ENCODE measurements at regions not wholly inside any gene's neighbourhood (a gene's known extent, or its start where the extent isn't known, plus 50 kb on each side); places are given as distances from the start of the nearest gene placed in this dataset.

GRCh38 chr10:123354521-123354920 lies 200.3 kb downstream of the BUB3 start:
- WGBS, 2 donors = 76 to 81% methylated on average over 7 of the region's 7 CpGs

GRCh38 chr10:123355748-123356481 lies 201.7 kb downstream of the BUB3 start:
- DNase-seq = no peak
- peaks cover 0 to 5% (median 0%) of the 10 kb centered on the region in 4 donors for H3K4me1 ChIP-seq
- peaks cover 0 to 6% (median 0%) of the 10 kb centered on the region in 3 donors for H3K27me3 ChIP-seq
- H3K36me3 ChIP-seq = no peaks in the 10 kb centered on the region
- no peaks in the 10 kb centered on the region for H3K9me3 ChIP-seq
- H3K27ac ChIP-seq = no peak overlapping the region
- no peak overlapping the region for H3K4me3 ChIP-seq
- intact Hi-C loops (cut with DNase I) = no loop called here
- TF ChIP-seq EP300 (IDR thresholded peaks at IDR 0.05) (no peak), POLR2AphosphoS5 (IDR thresholded peaks at IDR 0.05) (no peak)
- WGBS, 2 donors = 67 to 72% methylated on average over 6 of the region's 6 CpGs

More at GRCh38 chr10:123354521-123354920, 200.3 kb downstream of the BUB3 start:
- peaks cover 0 to 5% (median 0%) of the 10 kb centered on the region in 4 donors for H3K4me1 ChIP-seq
- H3K27ac ChIP-seq = no peak overlapping the region
- H3K9me3 ChIP-seq = no peaks in the 10 kb centered on the region
- no peak overlapping the region for H3K4me3 ChIP-seq
- no peak for DNase-seq
- intact Hi-C loops (cut with DNase I) = no loop called here
- peaks cover 0 to 6% (median 0%) of the 10 kb centered on the region in 3 donors for H3K27me3 ChIP-seq
- H3K36me3 ChIP-seq = no peaks in the 10 kb centered on the region
- TF ChIP-seq POLR2A (IDR thresholded peaks at IDR 0.05) (no peak), EP300 (IDR thresholded peaks at IDR 0.05) (no peak), POLR2AphosphoS5 (IDR thresholded peaks at IDR 0.05) (no peak)
- TF ChIP-seq, protein P1, sequence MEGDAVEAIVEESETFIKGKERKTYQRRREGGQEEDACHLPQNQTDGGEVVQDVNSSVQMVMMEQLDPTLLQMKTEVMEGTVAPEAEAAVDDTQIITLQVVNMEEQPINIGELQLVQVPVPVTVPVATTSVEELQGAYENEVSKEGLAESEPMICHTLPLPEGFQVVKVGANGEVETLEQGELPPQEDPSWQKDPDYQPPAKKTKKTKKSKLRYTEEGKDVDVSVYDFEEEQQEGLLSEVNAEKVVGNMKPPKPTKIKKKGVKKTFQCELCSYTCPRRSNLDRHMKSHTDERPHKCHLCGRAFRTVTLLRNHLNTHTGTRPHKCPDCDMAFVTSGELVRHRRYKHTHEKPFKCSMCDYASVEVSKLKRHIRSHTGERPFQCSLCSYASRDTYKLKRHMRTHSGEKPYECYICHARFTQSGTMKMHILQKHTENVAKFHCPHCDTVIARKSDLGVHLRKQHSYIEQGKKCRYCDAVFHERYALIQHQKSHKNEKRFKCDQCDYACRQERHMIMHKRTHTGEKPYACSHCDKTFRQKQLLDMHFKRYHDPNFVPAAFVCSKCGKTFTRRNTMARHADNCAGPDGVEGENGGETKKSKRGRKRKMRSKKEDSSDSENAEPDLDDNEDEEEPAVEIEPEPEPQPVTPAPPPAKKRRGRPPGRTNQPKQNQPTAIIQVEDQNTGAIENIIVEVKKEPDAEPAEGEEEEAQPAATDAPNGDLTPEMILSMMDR (IDR thresholded peaks at IDR 0.05) = no peak

DNA sequence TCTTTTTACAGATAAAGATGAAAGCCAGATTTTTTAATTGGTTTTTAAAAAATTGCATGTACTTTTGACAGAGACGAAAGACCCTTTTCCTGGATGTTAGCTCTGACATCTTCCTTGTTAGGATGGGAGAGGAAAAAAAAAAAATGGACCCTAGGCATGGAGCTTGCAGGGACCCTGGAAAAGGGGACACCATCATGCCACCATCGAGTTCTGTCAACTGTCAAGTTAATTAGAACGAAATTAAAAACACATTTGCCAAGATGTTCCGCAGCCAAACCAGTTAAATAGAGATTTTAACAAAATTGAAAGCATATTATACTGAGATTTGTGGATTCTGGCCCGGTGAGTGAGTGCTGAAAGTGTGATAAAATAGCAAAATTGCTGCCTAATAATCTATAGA lies 202.6 kb downstream of the BUB3 start:
- Histone ChIP-seq H3K9me3 (no peaks in the 10 kb centered on the region), H3K36me3 (no peaks in the 10 kb centered on the region), H3K27me3 (peaks cover 0 to 6% (median 0%) of the 10 kb centered on the region in 3 donors), H3K27ac (no peak overlapping the region), H3K4me1 (peaks cover 0 to 5% (median 0%) of the 10 kb centered on the region in 4 donors), H3K4me3 (no peak overlapping the region)
- DNase-seq = no peak
- 76 to 87% methylated on average over 5 of the region's 5 CpGs for WGBS, 2 donors
- TF ChIP-seq, protein P1 (IDR thresholded peaks at IDR 0.05) = no peak
- no peak for TF ChIP-seq POLR2AphosphoS5 (IDR thresholded peaks at IDR 0.05)
- no peak for TF ChIP-seq POLR2A (IDR thresholded peaks at IDR 0.05)
- TF ChIP-seq EP300 (IDR thresholded peaks at IDR 0.05) = no peak
- intact Hi-C loops (cut with DNase I) = no loop called here

DNA sequence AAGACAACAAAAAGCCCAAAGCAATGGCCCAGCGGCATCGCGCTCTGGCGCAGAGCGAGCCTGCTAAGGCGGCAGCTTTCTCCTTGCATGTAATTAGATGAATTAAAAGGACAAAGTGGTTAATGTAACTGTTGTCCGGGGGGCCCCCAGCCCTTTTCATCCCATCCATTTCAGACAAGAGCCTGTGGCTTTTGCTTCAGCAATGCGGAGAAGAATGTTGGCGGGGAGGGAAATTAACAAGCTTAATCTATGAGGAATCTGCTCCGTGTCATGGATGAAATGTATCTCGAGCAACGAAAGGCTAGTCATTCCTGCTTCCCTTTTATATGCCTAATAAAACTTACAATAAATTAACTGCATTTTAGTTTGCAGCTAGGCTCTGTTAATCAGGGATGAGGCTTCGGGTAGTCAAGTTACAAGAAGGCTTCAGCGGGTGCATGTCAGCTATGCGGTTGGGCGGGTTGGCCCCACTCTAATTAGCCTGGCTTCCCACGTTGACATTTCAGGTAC lies 203.3 kb downstream of the BUB3 start:
- WGBS, 2 donors = 58 to 63% methylated on average over 17 of the region's 17 CpGs
- Histone ChIP-seq H3K4me3 (no peak overlapping the region), H3K36me3 (no peaks in the 10 kb centered on the region), H3K27me3 (peaks cover 0 to 6% (median 0%) of the 10 kb centered on the region in 3 donors), H3K4me1 (peaks cover 0 to 5% (median 0%) of the 10 kb centered on the region in 4 donors), H3K27ac (no peak overlapping the region), H3K9me3 (no peaks in the 10 kb centered on the region)
- DNase-seq = no peak
- intact Hi-C loops (cut with DNase I) = no loop called here
- TF ChIP-seq, protein P1 (IDR thresholded peaks at IDR 0.05) = no peak
- TF ChIP-seq EP300 (IDR thresholded peaks at IDR 0.05) = no peak
- TF ChIP-seq POLR2AphosphoS5 (IDR thresholded peaks at IDR 0.05) = no peak
- no peak for TF ChIP-seq POLR2A (IDR thresholded peaks at IDR 0.05)

DNA sequence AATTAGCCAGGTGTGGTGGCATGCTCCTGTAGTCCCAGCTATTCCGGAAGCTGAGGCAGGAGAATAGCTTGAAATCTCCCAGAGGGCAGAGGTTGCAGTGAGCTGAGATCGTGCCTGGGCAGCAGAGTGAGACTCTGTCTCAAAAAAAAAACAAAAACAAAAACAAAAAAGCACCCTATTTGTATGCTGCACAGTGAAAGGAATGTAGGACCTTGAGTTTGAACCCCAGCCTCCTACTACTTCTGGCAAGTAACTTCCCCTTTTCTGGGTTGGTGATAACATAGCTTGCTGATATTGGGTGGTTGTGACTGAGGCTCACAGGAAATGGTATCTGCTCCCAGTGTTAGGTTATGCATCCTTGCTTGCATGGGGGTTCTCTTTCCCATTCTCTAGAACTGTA lies 205.3 kb downstream of the BUB3 start:
- Histone ChIP-seq H3K4me1 (peaks cover 0 to 5% (median 0%) of the 10 kb centered on the region in 4 donors), H3K27ac (no peak overlapping the region), H3K4me3 (no peak overlapping the region), H3K27me3 (peaks cover 0 to 6% (median 0%) of the 10 kb centered on the region in 3 donors), H3K36me3 (no peaks in the 10 kb centered on the region), H3K9me3 (no peaks in the 10 kb centered on the region)
- no peak for DNase-seq
- intact Hi-C loops (cut with DNase I) = no loop called here
- TF ChIP-seq, protein P1 (IDR thresholded peaks at IDR 0.05) = no peak
- TF ChIP-seq EP300 (IDR thresholded peaks at IDR 0.05) = no peak
- TF ChIP-seq POLR2A (IDR thresholded peaks at IDR 0.05) = no peak
- no peak for TF ChIP-seq POLR2AphosphoS5 (IDR thresholded peaks at IDR 0.05)
- WGBS, 2 donors = 75 to 88% methylated on average over 2 of the region's 2 CpGs

Measured in sigmoid colon (tissue), 6 donors.